Stimulated activated CD4-positive, alpha-beta T cell treated with anti-CD3 and anti-CD28 coated beads, Interleukin-4, amount 100 ng/mL, for 24 hours (primary cell): ENCODE measurements at regions not wholly inside any gene's neighbourhood (a gene's known extent, or its start where the extent isn't known, plus 50 kb on each side); places are given as distances from the start of the nearest gene placed in this dataset.
A peak's percentile ranks its signal among the peaks of the same experiment; 100 is the strongest.

ENCODE experiments used
- DNase-seq: peaks from one replicate; pipeline ENCODE4 v3.0.0-alpha.2; 2020

- no peak for DNase-seq
Measured at GRCh38 chr13:40082639-40083038, 427.2 kb downstream of the COG6 start.

- no peak for DNase-seq
Measured at GRCh38 chr13:40083841-40084240, 428.4 kb downstream of the COG6 start.

GRCh38 chr13:40084934-40085333, 429.5 kb downstream of the COG6 start:
- no peak for DNase-seq

- DNase-seq = no peak
Measured at GRCh38 chr13:40087091-40088002, 431.9 kb downstream of the COG6 start.

- DNase-seq = no peak
Measured at GRCh38 chr13:40094056-40094455, 438.6 kb downstream of the COG6 start.

- no peak for DNase-seq
Measured at GRCh38 chr13:40095695-40096356, 440.4 kb downstream of the COG6 start.

GRCh38 chr13:40096357-40096901, 441.0 kb downstream of the COG6 start:
- peak; percentile 54 for DNase-seq

- no peak for DNase-seq
Measured at GRCh38 chr13:40098246-40098645, 442.8 kb downstream of the COG6 start.

- DNase-seq = peak; percentile 55
Measured at GRCh38 chr13:40101708-40102359, 446.4 kb downstream of the COG6 start.

- no peak for DNase-seq
Measured at GRCh38 chr13:40102360-40102727, 446.9 kb downstream of the COG6 start.

- peak; percentile 95 for DNase-seq
Measured at GRCh38 chr13:40102854-40103253, 447.4 kb downstream of the COG6 start.

GRCh38 chr13:40103864-40104263, 448.4 kb downstream of the COG6 start:
- DNase-seq = no peak

- DNase-seq = no peak
Measured at GRCh38 chr13:40105231-40105630, 449.8 kb downstream of the COG6 start.

- DNase-seq = peak; percentile 20
Measured at GRCh38 chr13:40109351-40109844, 453.9 kb downstream of the COG6 start.

GRCh38 chr13:40113643-40114304, 458.3 kb downstream of the COG6 start:
- DNase-seq = no peak

GRCh38 chr13:40114305-40114896, 458.9 kb downstream of the COG6 start:
- no peak for DNase-seq

- no peak for DNase-seq
Measured at GRCh38 chr13:40115426-40115825, 460.0 kb downstream of the COG6 start.

- peak; percentile 47 for DNase-seq
Measured at GRCh38 chr13:40116008-40116407, 460.5 kb downstream of the COG6 start.

GRCh38 chr13:40118337-40118736, 462.9 kb downstream of the COG6 start:
- DNase-seq = no peak

GRCh38 chr13:40119852-40120251, 464.4 kb downstream of the COG6 start:
- no peak for DNase-seq

- no peak for DNase-seq
Measured at GRCh38 chr13:40120288-40120687, 464.8 kb downstream of the COG6 start.

GRCh38 chr13:40120781-40121180, 465.3 kb downstream of the COG6 start:
- DNase-seq = no peak
